Breast epithelium (tissue), 4 donors: ENCODE measurements at regions not wholly inside any gene's neighbourhood (a gene's known extent, or its start where the extent isn't known, plus 50 kb on each side); places are given as distances from the start of the nearest gene placed in this dataset.

Experiments
- DNase-seq, 2 donors: peaks; one replicate each; pipeline ENCODE4 v3.0.0-alpha.2; 2019; ENCODE audit warnings: low spot score in 2 of 2
- H3K27ac ChIP-seq, 2 donors: fragments of 200-600 bp; sonication (generic) in 1 of 2; one replicate each; pipeline ENCODE4 v1.5.1; 2016 to 2019; ENCODE audit warnings: mild to moderate bottlenecking in 1 of 2
- H3K27me3 ChIP-seq, 2 donors: fragments of 200-600 bp; sonication (generic) in 1 of 2; one replicate each; pipeline versions ENCODE4 v1.5.1 to v1.6.0; 2017 to 2019; ENCODE audit warnings: control low read depth in 1 of 2, mild to moderate bottlenecking in 1 of 2
- H3K36me3 ChIP-seq: fragments of 200-600 bp; one replicate; pipeline ENCODE4 v1.5.1; 2019
- H3K4me1 ChIP-seq, 2 donors: fragments of 200-600 bp; sonication (generic); one replicate each; pipeline ENCODE4 v1.5.1; 2016 to 2019; ENCODE audit warnings: control low read depth in 1 of 2
- H3K4me3 ChIP-seq, 3 donors: fragments of 200-600 bp; sonication (generic); 1 replicate in 2 of 3; 2 replicates in 1 of 3; pipeline ENCODE4 v1.5.1; 2016 to 2019; ENCODE audit warnings: mild to moderate bottlenecking in 3 of 3, moderate library complexity in 2 of 3
- H3K9me3 ChIP-seq, 2 donors: fragments of 200-600 bp; sonication (generic) in 1 of 2; one replicate each; pipeline ENCODE4 v1.5.1; 2016 to 2019; ENCODE audit warnings: control low read depth in 1 of 2
- POLR2A ChIP-seq: fragments of 450-650 bp; IDR thresholded peaks from one replicate; pipeline ENCODE4 v1.6.1; 2016; ENCODE audit warnings: antibody characterized with exemption, mild to moderate bottlenecking, moderate library complexity
- POLR2AphosphoS5 ChIP-seq, 3 donors: sonication (generic); formaldehyde crosslinking; IDR thresholded peaks; one replicate each; pipeline ENCODE4 v1.6.1; 2017; ENCODE audit warnings: antibody characterized with exemption in 3 of 3
- intact Hi-C: fragments of 100-400 bp; cut with DNase I; formaldehyde crosslinking; loops from one replicate; pipeline ENCODE4 v1.15.1; 2023; ENCODE audit warnings: low total_unique reads
- TF ChIP-seq, protein P1 (sequence below), 3 donors: fragments of 450-650 bp; IDR thresholded peaks; one replicate each; pipeline ENCODE4 v1.5.1; 2016 to 2017; ENCODE audit warnings: antibody characterized with exemption in 3 of 3, mild to moderate bottlenecking in 3 of 3, moderate library complexity in 3 of 3

DNA sequence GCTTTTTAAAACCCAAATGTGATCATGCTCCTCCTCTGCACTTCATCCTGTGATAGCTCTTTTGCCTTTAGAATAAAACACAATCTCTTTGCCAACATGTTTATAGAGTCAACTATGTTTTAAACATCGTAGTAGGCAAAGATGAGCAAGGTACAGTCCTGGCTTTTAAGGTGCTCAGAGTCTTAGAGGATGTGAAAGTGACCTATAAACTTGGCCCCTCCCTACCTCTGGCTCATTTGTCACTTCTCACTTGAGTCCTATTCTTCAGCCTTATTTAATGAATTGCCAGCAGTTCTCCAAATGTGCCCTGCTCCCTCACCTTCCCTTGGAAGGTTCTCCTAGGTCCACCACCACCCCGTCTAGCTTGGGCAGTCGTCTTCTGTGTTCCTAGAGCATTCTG lies 617.0 kb upstream of the NR5A2 start:
- Histone ChIP-seq H3K4me1 (no peaks in the 10 kb centered on the region), H3K27me3 (no peaks in the 10 kb centered on the region), H3K9me3 (peaks cover 0 to under 1% of the 10 kb centered on the region in 2 donors), H3K4me3 (no peak overlapping the region), H3K27ac (no peak overlapping the region), H3K36me3 (no peaks in the 10 kb centered on the region)
- intact Hi-C loops = loop anchor here (5.0 kb wide), 1 partner anchor 242 kb away; no protein-coding TSS in a partner anchor
- no peak for TF ChIP-seq POLR2A
- TF ChIP-seq, protein P1, sequence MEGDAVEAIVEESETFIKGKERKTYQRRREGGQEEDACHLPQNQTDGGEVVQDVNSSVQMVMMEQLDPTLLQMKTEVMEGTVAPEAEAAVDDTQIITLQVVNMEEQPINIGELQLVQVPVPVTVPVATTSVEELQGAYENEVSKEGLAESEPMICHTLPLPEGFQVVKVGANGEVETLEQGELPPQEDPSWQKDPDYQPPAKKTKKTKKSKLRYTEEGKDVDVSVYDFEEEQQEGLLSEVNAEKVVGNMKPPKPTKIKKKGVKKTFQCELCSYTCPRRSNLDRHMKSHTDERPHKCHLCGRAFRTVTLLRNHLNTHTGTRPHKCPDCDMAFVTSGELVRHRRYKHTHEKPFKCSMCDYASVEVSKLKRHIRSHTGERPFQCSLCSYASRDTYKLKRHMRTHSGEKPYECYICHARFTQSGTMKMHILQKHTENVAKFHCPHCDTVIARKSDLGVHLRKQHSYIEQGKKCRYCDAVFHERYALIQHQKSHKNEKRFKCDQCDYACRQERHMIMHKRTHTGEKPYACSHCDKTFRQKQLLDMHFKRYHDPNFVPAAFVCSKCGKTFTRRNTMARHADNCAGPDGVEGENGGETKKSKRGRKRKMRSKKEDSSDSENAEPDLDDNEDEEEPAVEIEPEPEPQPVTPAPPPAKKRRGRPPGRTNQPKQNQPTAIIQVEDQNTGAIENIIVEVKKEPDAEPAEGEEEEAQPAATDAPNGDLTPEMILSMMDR (IDR thresholded peaks at IDR 0.05) = no peak
- no peak for TF ChIP-seq POLR2AphosphoS5 (IDR thresholded peaks at IDR 0.05)
- DNase-seq = no peak

DNA sequence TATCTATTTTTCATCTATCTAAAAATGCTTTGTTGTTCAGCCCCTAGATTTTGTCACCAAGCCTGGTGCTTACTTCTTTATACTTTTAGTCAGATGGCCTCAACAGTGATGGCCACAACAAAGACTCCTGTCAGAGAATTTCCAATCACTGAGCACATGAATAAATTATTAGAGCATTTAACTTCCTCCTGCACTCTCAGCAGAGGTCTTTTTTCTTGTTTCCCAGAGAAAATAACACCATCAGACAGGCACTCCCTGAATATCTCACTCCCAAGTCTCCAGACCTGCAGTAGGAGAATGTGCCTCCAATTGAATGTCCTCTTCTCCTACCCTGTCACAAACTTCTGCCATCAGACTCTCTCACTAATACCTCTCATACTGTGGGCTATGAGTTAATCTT lies 616.0 kb upstream of the NR5A2 start:
- Histone ChIP-seq H3K4me3 (no peak overlapping the region), H3K4me1 (no peaks in the 10 kb centered on the region), H3K36me3 (no peaks in the 10 kb centered on the region), H3K27me3 (no peaks in the 10 kb centered on the region), H3K9me3 (peaks cover 9 to 11% of the 10 kb centered on the region in 2 donors), H3K27ac (no peak overlapping the region)
- intact Hi-C loops = loop anchor here (5.0 kb wide), 1 partner anchor 241 kb away; no protein-coding TSS in a partner anchor
- TF ChIP-seq POLR2AphosphoS5 (IDR thresholded peaks at IDR 0.05) = no peak
- TF ChIP-seq, protein P1 (IDR thresholded peaks at IDR 0.05) = no peak
- no peak for TF ChIP-seq POLR2A
- DNase-seq = no peak

GRCh38 chr1:199422206-199422605 lies 605.3 kb upstream of the NR5A2 start:
- TF ChIP-seq, protein P1 (IDR thresholded peaks at IDR 0.05) = no peak
- TF ChIP-seq POLR2AphosphoS5 (IDR thresholded peaks at IDR 0.05) = no peak
- no peak for TF ChIP-seq POLR2A
- DNase-seq = no peak
- no peaks in the 10 kb centered on the region for H3K4me1 ChIP-seq
- no peaks in the 10 kb centered on the region for H3K27me3 ChIP-seq
- no peak overlapping the region for H3K27ac ChIP-seq
- H3K9me3 ChIP-seq = peaks cover 0 to 5% of the 10 kb centered on the region in 2 donors
- H3K36me3 ChIP-seq = no peaks in the 10 kb centered on the region
- H3K4me3 ChIP-seq = no peak overlapping the region
- intact Hi-C loops = no loop called here

DNA sequence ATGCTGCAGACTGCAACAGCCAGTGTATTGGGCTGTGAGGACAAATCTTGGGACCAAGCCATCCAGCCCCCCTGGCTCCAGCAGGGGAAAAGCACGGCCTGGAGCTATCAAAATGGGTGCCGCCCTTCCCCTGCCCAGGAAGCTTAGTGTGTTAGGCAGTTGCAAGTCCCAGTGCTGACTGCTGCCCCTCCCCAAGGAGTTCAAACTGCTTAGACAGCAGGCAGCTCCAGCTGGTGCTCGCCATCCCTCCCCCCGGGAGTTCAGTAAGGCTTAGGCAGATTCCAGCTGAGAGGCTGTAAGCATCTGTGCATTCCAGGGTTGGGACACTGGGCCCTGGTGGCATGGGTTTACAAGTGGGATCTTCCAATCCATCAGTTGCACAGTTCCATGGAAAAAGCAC lies 579.6 kb upstream of the NR5A2 start:
- no peaks in the 10 kb centered on the region for H3K9me3 ChIP-seq
- H3K4me1 ChIP-seq = no peaks in the 10 kb centered on the region
- no peak overlapping the region for H3K4me3 ChIP-seq
- no peaks in the 10 kb centered on the region for H3K27me3 ChIP-seq
- no peaks in the 10 kb centered on the region for H3K36me3 ChIP-seq
- no peak for DNase-seq
- intact Hi-C loops = no loop called here
- no peak overlapping the region for H3K27ac ChIP-seq
- no peak for TF ChIP-seq POLR2A
- TF ChIP-seq, protein P1 (IDR thresholded peaks at IDR 0.05) = no peak
- no peak for TF ChIP-seq POLR2AphosphoS5 (IDR thresholded peaks at IDR 0.05)

DNA sequence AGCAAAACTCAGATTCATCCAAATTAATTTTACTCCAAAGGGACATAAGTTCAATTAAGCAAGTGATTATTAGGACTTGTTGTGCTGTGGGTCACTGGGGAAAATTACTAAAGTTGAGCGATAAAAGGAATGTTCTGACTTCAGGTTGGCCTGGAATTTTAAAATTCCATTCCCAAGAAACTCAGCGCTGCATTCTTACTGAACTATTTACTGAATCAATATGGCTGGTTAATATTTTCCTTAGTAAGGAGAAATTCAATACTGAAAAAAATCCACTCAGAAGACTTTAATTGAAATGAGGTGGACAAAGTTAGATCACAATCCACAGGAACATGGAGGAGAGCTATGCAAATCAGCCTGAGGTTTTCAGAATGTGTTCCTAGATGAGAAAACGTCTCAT lies 578.9 kb upstream of the NR5A2 start:
- DNase-seq = no peak
- Histone ChIP-seq H3K36me3 (no peaks in the 10 kb centered on the region), H3K4me3 (no peak overlapping the region), H3K27me3 (no peaks in the 10 kb centered on the region), H3K4me1 (no peaks in the 10 kb centered on the region), H3K9me3 (no peaks in the 10 kb centered on the region), H3K27ac (no peak overlapping the region)
- TF ChIP-seq, protein P1 (IDR thresholded peaks at IDR 0.05) = no peak
- TF ChIP-seq POLR2A (no peak), POLR2AphosphoS5 (IDR thresholded peaks at IDR 0.05) (no peak)
- intact Hi-C loops = no loop called here
